Adrenal gland (tissue), 9 donors: ENCODE measurements at regions not wholly inside any gene's neighbourhood (a gene's known extent, or its start where the extent isn't known, plus 50 kb on each side); places are given as distances from the start of the nearest gene placed in this dataset.
"Not testable (repeated sequence)": the region's sequence is repeated elsewhere in the genome, so short reads cannot be mapped to it uniquely, and the experiment has no call there.

Experiments used
- DNase-seq, 7 donors: peaks; one replicate each; pipeline ENCODE4 v3.0.0-alpha.2; 2019 to 2020
- H3K27ac ChIP-seq, 5 donors: fragments of 200-600 bp; sonication (generic) in 4 of 5; 1 replicate in 3 of 5; 2 replicates in 2 of 5; pipeline versions ENCODE4 v1.5.1 to v1.8.0; 2016 to 2020; ENCODE audit warnings: mild to moderate bottlenecking in 1 of 5
- H3K27me3 ChIP-seq: fragments of 200-600 bp; 2 replicates; pipeline ENCODE4 v1.8.0; 2021
- H3K36me3 ChIP-seq, 2 donors: fragments of 200-600 bp; replicated peaks in 1 of 2; 1 replicate in 1 of 2; 2 replicates in 1 of 2; pipeline versions ENCODE4 v1.5.1 to v1.8.0; 2018 to 2022
- H3K4me1 ChIP-seq, 2 donors: fragments of 200-600 bp; replicated peaks in 1 of 2; 1 replicate in 1 of 2; 2 replicates in 1 of 2; pipeline versions ENCODE4 v1.5.1 to v1.8.0; 2018 to 2021
- H3K4me3 ChIP-seq, 4 donors: fragments of 200-600 bp; sonication (generic) in 3 of 4; one replicate each; pipeline ENCODE4 v1.5.1; 2016 to 2018
- H3K9me3 ChIP-seq, 3 donors: fragments of 200-600 bp; sonication (generic) in 1 of 3; replicated peaks in 1 of 3; 1 replicate in 2 of 3; 2 replicates in 1 of 3; pipeline versions ENCODE4 v1.5.1 to v1.8.0; 2016 to 2021
- CTCF ChIP-seq, 6 experiments: fragments of 450-650 bp in 4 of 6; fragments of 200-600 bp in 2 of 6; sonication (generic) in 1 of 6; IDR thresholded peaks; 1 replicate in 5 of 6; 2 replicates in 1 of 6; pipeline versions ENCODE4 v1.5.1 to v1.8.0; 2016 to 2021; ENCODE audit warnings: antibody characterized with exemption in 6 of 6, mild to moderate bottlenecking in 2 of 6, moderate library complexity in 1 of 6
- POLR2A ChIP-seq, 2 donors: fragments of 450-650 bp; IDR thresholded peaks; one replicate each; pipeline ENCODE4 v1.6.1; 2017; ENCODE audit warnings: antibody characterized with exemption in 2 of 2, mild to moderate bottlenecking in 2 of 2, moderate library complexity in 1 of 2
- WGBS, 4 donors: extraction: QIAGEN DNeasy Blood & Tissue Kit in 2 of 4; methylation state at CpG; one replicate each; pipeline versions ENCODE4 v1.1.5 to v1.1.7; 2013 to 2017; 5-methylcytosine and 5-hydroxymethylcytosine counted together
- intact Hi-C, 2 donors: fragments of 100-400 bp; cut with DNase I; formaldehyde crosslinking; loops; one replicate each; pipeline versions ENCODE4 v1.14.1 to v1.15.0; 2022 to 2023
- donor health status: healthy with polysubstance abuse.
- donor health status: Bipolar disorder and iron deficiency.
- donor health status: DM: yes; HTN: yes; CAD: no.
- donor health status: DM: no; HTN: no; CAD: no.
- donor health status: DM: no; HTN: no; CAD: no.

GRCh38 chr6:86738078-86738477 lies 199.2 kb upstream of the HTR1E start:
- no peak for DNase-seq
- Histone ChIP-seq H3K4me1 (no peaks in the 10 kb centered on the region), H3K4me3 (no peak overlapping the region), H3K27me3 (no peaks in the 10 kb centered on the region), H3K9me3 (no peaks in the 10 kb centered on the region), H3K36me3 (no peaks in the 10 kb centered on the region), H3K27ac (no peak overlapping the region)
- intact Hi-C loops: no loop called here
- 75 to 95% (median 84%) methylated on average over 1 of the region's 1 CpG for WGBS, 4 donors
- TF ChIP-seq POLR2A (IDR thresholded peaks at IDR 0.05) (no peak), CTCF (IDR thresholded peaks at IDR 0.05) (no peak)

GRCh38 chr6:86731631-86732030 lies 205.7 kb upstream of the HTR1E start:
- H3K36me3 ChIP-seq, H3K9me3 ChIP-seq, intact Hi-C loops, H3K4me3 ChIP-seq, DNase-seq, H3K27me3 ChIP-seq, H3K4me1 ChIP-seq, H3K27ac ChIP-seq: not testable (repeated sequence)
- 80 to 94% (median 87%) methylated on average over 2 to 8 of the region's 8 CpGs for WGBS, 4 donors

- 85 to 89% (median 87%) methylated on average over 4 of the region's 4 CpGs for WGBS, 4 donors
Measured at GRCh38 chr6:86730772-86731171, 206.6 kb upstream of the HTR1E start.

GRCh38 chr6:86730216-86730615 lies 207.1 kb upstream of the HTR1E start:
- intact Hi-C loops: no loop called here
- no peak for DNase-seq
- no peaks in the 10 kb centered on the region for H3K36me3 ChIP-seq
- no peaks in the 10 kb centered on the region for H3K27me3 ChIP-seq
- H3K4me3 ChIP-seq: no peak overlapping the region
- no peaks in the 10 kb centered on the region for H3K9me3 ChIP-seq
- WGBS, 4 donors: 0 to 50% (median 0%) methylated on average over 1 of the region's 1 CpG
- no peaks in the 10 kb centered on the region for H3K4me1 ChIP-seq
- H3K27ac ChIP-seq: no peak overlapping the region
- no peak for TF ChIP-seq POLR2A (IDR thresholded peaks at IDR 0.05)
- TF ChIP-seq CTCF (IDR thresholded peaks at IDR 0.05): no peak

More at GRCh38 chr6:86730772-86731171, 206.6 kb upstream of the HTR1E start:
- H3K4me1 ChIP-seq, H3K27ac ChIP-seq, DNase-seq, H3K9me3 ChIP-seq, intact Hi-C loops, H3K4me3 ChIP-seq, H3K36me3 ChIP-seq, H3K27me3 ChIP-seq: not testable (repeated sequence)

GRCh38 chr6:86728976-86729375 lies 208.4 kb upstream of the HTR1E start:
- Histone ChIP-seq H3K36me3 (no peaks in the 10 kb centered on the region), H3K27me3 (no peaks in the 10 kb centered on the region), H3K4me3 (no peak overlapping the region), H3K4me1 (no peaks in the 10 kb centered on the region), H3K9me3 (no peaks in the 10 kb centered on the region), H3K27ac (no peak overlapping the region)
- no peak for DNase-seq
- WGBS, 4 donors: 46 to 69% (median 56%) methylated on average over 2 of the region's 2 CpGs
- TF ChIP-seq POLR2A (IDR thresholded peaks at IDR 0.05) (no peak), CTCF (IDR thresholded peaks at IDR 0.05) (no peak)
- intact Hi-C loops: no loop called here
